ENCODE measurements at regions not wholly inside any gene's neighbourhood (a gene's known extent, or its start where the extent isn't known, plus 50 kb on each side); places are given as distances from the start of the nearest gene placed in this dataset.
"Not testable (repeated sequence)": the region's sequence is repeated elsewhere in the genome, so short reads cannot be mapped to it uniquely, and the experiment has no call there.

DNA sequence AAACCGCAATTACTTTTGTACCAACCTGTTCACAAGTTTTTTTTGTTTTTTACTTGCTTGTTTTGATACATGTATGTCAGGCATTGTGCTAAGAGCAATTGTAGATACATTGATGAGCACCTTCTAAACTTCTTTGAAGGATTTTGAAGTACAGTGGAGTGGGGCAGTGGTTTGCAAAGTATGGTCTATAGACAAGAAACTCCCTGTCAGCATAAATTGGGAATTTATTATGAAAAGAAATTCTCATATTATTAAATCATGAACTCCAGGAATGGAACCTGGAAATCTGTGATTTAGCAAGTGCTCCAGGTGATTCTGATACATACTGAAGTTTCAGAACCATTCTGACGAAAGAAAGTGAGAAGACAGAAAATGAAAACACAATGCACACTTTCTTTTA, 733.4 kb downstream of the C4orf33 start:
- DNase-seq (ENCODE audit: low read depth): no peak
- no peak overlapping the region for H3K4me3 ChIP-seq (ENCODE audit: control insufficient read depth, low read depth, low read length)
- no peak for TF ChIP-seq CTCF (IDR thresholded peaks at IDR 0.05; ENCODE audit: control insufficient read depth, insufficient read depth, low read depth, low read length, missing control alignments)

DNA sequence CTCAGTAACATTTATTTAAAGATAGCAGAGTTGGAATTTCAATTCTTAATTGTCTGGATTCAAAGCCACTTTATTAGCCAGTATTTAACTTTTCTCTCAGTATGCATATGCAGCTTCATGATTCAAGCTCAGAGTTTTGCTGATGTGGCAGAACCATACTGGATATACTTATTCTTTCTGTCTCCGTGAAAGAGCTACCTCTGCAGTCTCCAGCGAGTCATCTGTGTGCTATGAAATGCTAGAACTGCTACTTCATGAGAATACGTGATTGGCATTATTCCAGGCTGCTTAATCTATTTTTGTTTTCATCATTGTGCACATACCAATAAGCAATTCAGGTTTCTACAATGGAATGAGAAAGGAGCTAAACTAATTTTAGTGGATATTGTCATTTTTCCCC, 743.7 kb downstream of the C4orf33 start:
- no peak for DNase-seq (ENCODE audit: low read depth)
- TF ChIP-seq CTCF (IDR thresholded peaks at IDR 0.05; ENCODE audit: control insufficient read depth, insufficient read depth, low read depth, low read length, missing control alignments): no peak
- H3K4me3 ChIP-seq (ENCODE audit: control insufficient read depth, low read depth, low read length): no peak overlapping the region

- no peak for DNase-seq (ENCODE audit: low read depth)
- no peak overlapping the region for H3K4me3 ChIP-seq (ENCODE audit: control insufficient read depth, low read depth, low read length)
- TF ChIP-seq CTCF (IDR thresholded peaks at IDR 0.05; ENCODE audit: control insufficient read depth, insufficient read depth, low read depth, low read length, missing control alignments): no peak
Measured at GRCh38 chr4:129842096-129842495, 746.1 kb downstream of the C4orf33 start.

DNA sequence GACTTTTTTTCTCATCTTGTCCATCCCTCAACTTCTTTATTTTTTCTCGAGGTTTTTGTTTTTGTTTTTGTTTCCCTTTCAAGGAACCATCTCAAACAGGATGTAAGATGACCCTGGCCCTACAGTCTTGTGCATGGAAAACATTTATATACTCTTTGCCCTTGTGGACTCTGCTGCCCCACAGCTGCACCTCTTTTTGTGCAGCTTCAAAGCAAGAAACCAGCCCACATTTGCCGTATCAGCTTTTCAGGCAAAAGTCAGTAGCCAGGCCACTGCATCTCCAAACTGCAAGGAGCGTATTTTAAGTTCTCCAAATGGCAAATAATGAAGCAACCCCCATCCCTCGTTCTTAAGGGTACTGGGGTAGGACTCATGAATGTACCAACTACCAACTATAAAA, 756.5 kb downstream of the C4orf33 start:
- no peak overlapping the region for H3K4me3 ChIP-seq (ENCODE audit: control insufficient read depth, low read depth, low read length)
- TF ChIP-seq CTCF (IDR thresholded peaks at IDR 0.05; ENCODE audit: control insufficient read depth, insufficient read depth, low read depth, low read length, missing control alignments): no peak
- no peak for DNase-seq (ENCODE audit: low read depth)

DNA sequence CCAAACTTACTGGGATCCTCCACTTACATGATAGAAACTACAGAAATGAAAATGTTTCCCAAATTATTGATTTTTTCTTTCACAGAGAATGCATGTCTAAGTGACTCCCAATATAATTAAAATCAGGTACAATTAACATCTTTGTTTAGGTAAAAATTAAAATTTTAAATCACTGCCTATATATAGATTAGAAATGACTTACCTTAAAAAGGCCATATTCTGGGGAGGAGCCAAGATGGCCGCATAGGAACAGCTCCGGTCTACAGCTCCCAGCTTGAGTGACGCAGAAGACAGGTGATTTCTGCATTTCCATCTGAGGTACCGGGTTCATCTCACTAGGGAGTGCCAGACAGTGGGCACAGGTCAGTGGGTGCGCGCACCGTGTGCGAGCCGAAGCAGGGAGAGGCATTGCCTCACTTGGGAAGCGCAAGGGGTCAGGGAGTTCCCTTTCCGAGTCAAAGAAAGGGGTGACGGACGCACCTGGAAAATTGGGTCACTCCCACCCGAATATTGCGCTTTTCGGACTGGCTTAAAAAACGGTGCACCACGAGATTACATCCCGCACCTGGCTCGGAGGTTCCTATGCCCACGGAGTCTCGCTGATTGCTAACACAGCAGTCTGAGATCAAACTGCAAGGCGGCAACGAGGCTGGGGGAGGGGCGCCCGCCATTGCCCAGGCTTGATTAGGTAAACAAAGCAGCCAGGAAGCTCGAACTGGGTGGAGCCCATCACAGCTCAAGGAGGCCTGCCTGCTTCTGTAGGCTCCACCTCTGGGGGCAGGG, 757.9 kb downstream of the C4orf33 start:
- H3K4me3 ChIP-seq (ENCODE audit: control insufficient read depth, low read depth, low read length); DNase-seq (ENCODE audit: low read depth): not testable (repeated sequence)

GRCh38 chr4:129862461-129862860, 766.5 kb downstream of the C4orf33 start:
- no peak for TF ChIP-seq CTCF (IDR thresholded peaks at IDR 0.05; ENCODE audit: control insufficient read depth, insufficient read depth, low read depth, low read length, missing control alignments)
- H3K4me3 ChIP-seq (ENCODE audit: control insufficient read depth, low read depth, low read length): no peak overlapping the region
- DNase-seq (ENCODE audit: low read depth): no peak

DNA sequence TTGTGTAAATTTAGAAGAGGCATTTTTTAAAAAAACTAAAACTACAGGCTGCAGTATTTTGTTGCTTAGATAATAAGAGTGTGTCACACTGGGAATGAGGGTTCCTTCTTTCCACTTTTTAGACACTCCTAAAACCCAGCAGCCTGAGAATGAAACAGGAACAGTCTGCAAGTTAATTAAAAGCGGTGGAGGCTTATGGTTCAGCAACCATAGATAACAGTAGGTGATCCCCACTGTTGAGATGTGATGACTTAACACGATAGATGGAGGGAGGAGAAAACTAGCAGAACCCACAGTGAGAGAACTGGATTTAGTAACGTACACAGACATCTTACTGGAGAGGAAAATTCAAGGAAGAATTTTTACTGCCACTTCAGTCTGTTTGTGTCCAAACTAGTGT, 767.3 kb downstream of the C4orf33 start:
- no peak for DNase-seq (ENCODE audit: low read depth)
- TF ChIP-seq CTCF (IDR thresholded peaks at IDR 0.05; ENCODE audit: control insufficient read depth, insufficient read depth, low read depth, low read length, missing control alignments): no peak
- no peak overlapping the region for H3K4me3 ChIP-seq (ENCODE audit: control insufficient read depth, low read depth, low read length)
